ENCODE measurements at regions not wholly inside any gene's neighbourhood (a gene's known extent, or its start where the extent isn't known, plus 50 kb on each side); places are given as distances from the start of the nearest gene placed in this dataset.
"Not testable (repeated sequence)": the region's sequence is repeated elsewhere in the genome, so short reads cannot be mapped to it uniquely, and the experiment has no call there.

- Mint-ChIP-seq H3K27ac (no peak overlapping the region), H3K27me3 (no peaks in the 10 kb centered on the region), H3K4me1 (no peaks in the 10 kb centered on the region), H3K9me3 (peaks cover 7 to 13% of the 10 kb centered on the region in 2 donors), H3K4me3 (no peak overlapping the region)
- no peak for ATAC-seq
- no peak for DNase-seq
These were observed 208.3 kb downstream of the NPIPB11 start for GRCh38 chr16:29198231-29198630.

GRCh38 chr16:29197494-29198100 lies 208.9 kb downstream of the NPIPB11 start:
- H3K4me3 Mint-ChIP-seq, DNase-seq, ATAC-seq, H3K4me1 Mint-ChIP-seq, H3K27me3 Mint-ChIP-seq, H3K27ac Mint-ChIP-seq: not testable (repeated sequence)
- H3K9me3 Mint-ChIP-seq, result peaks cover 7 to 13% of the 10 kb centered on the region in 2 donors

- not testable (repeated sequence) for H3K27ac Mint-ChIP-seq, H3K27me3 Mint-ChIP-seq, DNase-seq, H3K4me3 Mint-ChIP-seq, H3K4me1 Mint-ChIP-seq, ATAC-seq
- H3K9me3 Mint-ChIP-seq, result peaks cover 7 to 13% of the 10 kb centered on the region in 2 donors
These were observed 209.8 kb downstream of the NPIPB11 start for GRCh38 chr16:29196746-29197145.

GRCh38 chr16:29195116-29195872 lies 210.4 kb downstream of the LAT start:
- H3K9me3 Mint-ChIP-seq, result peaks cover 7 to 13% of the 10 kb centered on the region in 2 donors
- DNase-seq, H3K4me1 Mint-ChIP-seq, ATAC-seq, H3K27me3 Mint-ChIP-seq, H3K27ac Mint-ChIP-seq, H3K4me3 Mint-ChIP-seq: not testable (repeated sequence)

- not testable (repeated sequence) for ATAC-seq, H3K4me3 Mint-ChIP-seq, H3K27ac Mint-ChIP-seq, DNase-seq, H3K27me3 Mint-ChIP-seq, H3K4me1 Mint-ChIP-seq
- H3K9me3 Mint-ChIP-seq, result peaks cover 7 to 13% of the 10 kb centered on the region in 2 donors
These were observed 209.5 kb downstream of the LAT start for GRCh38 chr16:29194185-29194844.

- H3K4me3 Mint-ChIP-seq, ATAC-seq, H3K27me3 Mint-ChIP-seq, H3K27ac Mint-ChIP-seq, DNase-seq, H3K4me1 Mint-ChIP-seq: not testable (repeated sequence)
- H3K9me3 Mint-ChIP-seq, result peaks cover 7 to 13% of the 10 kb centered on the region in 2 donors
These were observed 208.8 kb downstream of the LAT start for GRCh38 chr16:29193634-29194033.

- not testable (repeated sequence) for H3K4me3 Mint-ChIP-seq, H3K27ac Mint-ChIP-seq, ATAC-seq, DNase-seq, H3K27me3 Mint-ChIP-seq, H3K4me1 Mint-ChIP-seq
- H3K9me3 Mint-ChIP-seq, result peaks cover 7 to 13% of the 10 kb centered on the region in 2 donors
These were observed 208.4 kb downstream of the LAT start for GRCh38 chr16:29193248-29193574.

- H3K27ac Mint-ChIP-seq, result peak overlapping the region in 1 of 2 donors; percentile 54
- no peaks in the 10 kb centered on the region for H3K27me3 Mint-ChIP-seq
- ATAC-seq, result no peak
- H3K4me1 Mint-ChIP-seq, result no peaks in the 10 kb centered on the region
- H3K4me3 Mint-ChIP-seq, result no peak overlapping the region
- H3K9me3 Mint-ChIP-seq, result peaks cover 6 to 8% of the 10 kb centered on the region in 2 donors
- DNase-seq, result no peak
These were observed 207.7 kb downstream of the LAT start for GRCh38 chr16:29192329-29193247.

- not testable (repeated sequence) for H3K27me3 Mint-ChIP-seq, ATAC-seq
These were observed 206.9 kb downstream of the LAT start for GRCh38 chr16:29191636-29192180.

GRCh38 chr16:29190553-29191431 lies 205.9 kb downstream of the LAT start:
- not testable (repeated sequence) for ATAC-seq, H3K4me1 Mint-ChIP-seq, H3K4me3 Mint-ChIP-seq, H3K27ac Mint-ChIP-seq, DNase-seq, H3K27me3 Mint-ChIP-seq, H3K9me3 Mint-ChIP-seq

More at GRCh38 chr16:29191636-29192180, 206.9 kb downstream of the LAT start:
- not testable (repeated sequence) for H3K27ac Mint-ChIP-seq, H3K4me3 Mint-ChIP-seq, H3K9me3 Mint-ChIP-seq, DNase-seq, H3K4me1 Mint-ChIP-seq

- not testable (repeated sequence) for H3K27ac Mint-ChIP-seq, DNase-seq, ATAC-seq, H3K4me3 Mint-ChIP-seq, H3K27me3 Mint-ChIP-seq, H3K4me1 Mint-ChIP-seq, H3K9me3 Mint-ChIP-seq
These were observed 204.0 kb downstream of the LAT start for GRCh38 chr16:29188806-29189205.

- not testable (repeated sequence) for DNase-seq, H3K9me3 Mint-ChIP-seq, H3K27ac Mint-ChIP-seq, H3K4me3 Mint-ChIP-seq, H3K4me1 Mint-ChIP-seq, H3K27me3 Mint-ChIP-seq, ATAC-seq
These were observed 201.7 kb downstream of the LAT start for GRCh38 chr16:29186306-29187220.

GRCh38 chr16:29185872-29186271 lies 201.0 kb downstream of the LAT start:
- not testable (repeated sequence) for ATAC-seq, H3K9me3 Mint-ChIP-seq, H3K27ac Mint-ChIP-seq, H3K4me1 Mint-ChIP-seq, DNase-seq, H3K27me3 Mint-ChIP-seq, H3K4me3 Mint-ChIP-seq
